SK-N-SH treated with all-trans-retinoic acid at 6 μM for 48 hours (cell line): ENCODE measurements at regions not wholly inside any gene's neighbourhood (a gene's known extent, or its start where the extent isn't known, plus 50 kb on each side); places are given as distances from the start of the nearest gene placed in this dataset.

Experiments
- ATAC-seq: fragments of 200-7000 bp; cut with Tn5 transposase; 3 replicates; pipeline ENCODE4 v1.9.1; 2020; ENCODE audit warnings: mild to moderate bottlenecking, moderate library complexity
- ARNTL ChIP-seq: fragments of 450-650 bp; formaldehyde crosslinking; IDR thresholded peaks from 2 replicates; pipeline ENCODE4 v1.5.0; 2020; ENCODE audit warnings: low read depth, mild to moderate bottlenecking, moderate library complexity, borderline replicate concordance
- BACH2 ChIP-seq: fragments of 250-450 bp; sonication (Bioruptor Pico); IDR thresholded peaks from 2 replicates; pipeline ENCODE4 v1.9.0; 2021; ENCODE audit warnings: mild to moderate bottlenecking, borderline replicate concordance
- CSDC2 ChIP-seq: fragments of 250-450 bp; sonication (Bioruptor Pico); IDR thresholded peaks from 2 replicates; pipeline ENCODE4 v1.5.0; 2020; ENCODE audit warnings: mild to moderate bottlenecking, moderate library complexity
- ESRRG ChIP-seq: fragments of 250-450 bp; sonication (Bioruptor Pico); IDR thresholded peaks from 2 replicates; pipeline ENCODE4 v1.6.1; 2021; ENCODE audit warnings: mild to moderate bottlenecking
- GLIS3 ChIP-seq: fragments of 250-450 bp; sonication (Bioruptor Pico); IDR thresholded peaks from 2 replicates; pipeline ENCODE4 v1.5.0; 2020; ENCODE audit warnings: mild to moderate bottlenecking, moderate library complexity
- ISL1 ChIP-seq: fragments of 250-450 bp; sonication (Bioruptor Pico); IDR thresholded peaks from 2 replicates; pipeline ENCODE4 v2.1.2; 2022; ENCODE audit warnings: mild to moderate bottlenecking, moderate library complexity
- OSR1 ChIP-seq: fragments of 250-450 bp; sonication (Bioruptor Pico); IDR thresholded peaks from 2 replicates; pipeline ENCODE4 v1.8.0; 2022; ENCODE audit warnings: moderate library complexity, mild to moderate bottlenecking, inconsistent platforms
- RARB ChIP-seq: fragments of 250-450 bp; sonication (Bioruptor Pico); IDR thresholded peaks from 2 replicates; pipeline ENCODE4 v1.8.0; 2021; ENCODE audit warnings: mild to moderate bottlenecking, moderate library complexity
- SNAI2 ChIP-seq: fragments of 250-450 bp; sonication (Bioruptor Pico); IDR thresholded peaks from 2 replicates; pipeline ENCODE4 v1.5.0; 2020; ENCODE audit warnings: mild to moderate bottlenecking, moderate library complexity
- TCF4 ChIP-seq: fragments of 250-450 bp; sonication (Bioruptor Pico); IDR thresholded peaks from 2 replicates; pipeline ENCODE4 v1.8.0; 2021; ENCODE audit warnings: mild to moderate bottlenecking, moderate library complexity, borderline replicate concordance
- ZFP3 ChIP-seq: fragments of 250-450 bp; sonication (Bioruptor Pico); IDR thresholded peaks from 2 replicates; pipeline ENCODE4 v1.5.0; 2020; ENCODE audit warnings: mild to moderate bottlenecking, moderate library complexity
- ZFP30 ChIP-seq: fragments of 450-650 bp; formaldehyde crosslinking; IDR thresholded peaks from 2 replicates; pipeline ENCODE4 v1.5.0; 2022; ENCODE audit warnings: mild to moderate bottlenecking, moderate library complexity
- ZNF565 ChIP-seq: fragments of 450-650 bp; formaldehyde crosslinking; conservative IDR thresholded peaks from 2 replicates; pipeline ENCODE4 v1.5.0; 2020; ENCODE audit warnings: low read depth, mild to moderate bottlenecking, moderate library complexity
- ZNF70 ChIP-seq: fragments of 450-650 bp; formaldehyde crosslinking; IDR thresholded peaks from 2 replicates; pipeline ENCODE4 v1.5.0; 2020; ENCODE audit warnings: mild to moderate bottlenecking, moderate library complexity
- TF ChIP-seq, protein P1 (sequence below): fragments of 250-450 bp; sonication (Bioruptor Pico); IDR thresholded peaks from 2 replicates; pipeline ENCODE4 v1.8.0; 2020; ENCODE audit warnings: mild to moderate bottlenecking, moderate library complexity, borderline replicate concordance
- TF ChIP-seq, protein P2 (sequence below): fragments of 250-450 bp; sonication (Bioruptor Pico); IDR thresholded peaks from 2 replicates; pipeline ENCODE4 v1.5.0; 2020; ENCODE audit warnings: mild to moderate bottlenecking, moderate library complexity
- TF ChIP-seq, protein P3 (sequence below): fragments of 250-450 bp; sonication (Bioruptor Pico); IDR thresholded peaks from 2 replicates; pipeline ENCODE4 v1.5.1; 2020; ENCODE audit warnings: low read depth, mild to moderate bottlenecking, moderate library complexity
- TF ChIP-seq, protein P4 (sequence below): fragments of 250-450 bp; sonication (Bioruptor Pico); IDR thresholded peaks from 2 replicates; pipeline ENCODE4 v1.5.1; 2021; ENCODE audit warnings: mild to moderate bottlenecking, moderate library complexity

DNA sequence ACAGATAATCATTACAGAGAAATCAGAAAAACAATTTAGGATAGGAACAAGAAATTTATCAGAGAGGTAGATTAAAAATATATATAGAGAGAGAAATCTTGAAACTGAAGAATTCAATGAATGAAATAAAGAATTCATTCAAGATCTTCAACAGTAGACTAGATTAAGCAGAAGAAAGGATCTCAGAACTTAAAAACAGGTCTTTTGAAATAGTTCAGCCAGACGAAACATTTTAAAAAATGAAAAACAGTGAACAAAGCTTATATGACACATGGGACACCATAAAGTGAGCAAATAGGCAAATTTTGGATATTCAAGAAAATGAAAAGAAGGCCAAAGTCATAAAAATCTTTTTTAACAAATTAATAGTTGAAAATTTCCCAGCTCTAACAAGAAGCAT, 138.8 kb downstream of the CASP12 start:
- ATAC-seq = no peak

DNA sequence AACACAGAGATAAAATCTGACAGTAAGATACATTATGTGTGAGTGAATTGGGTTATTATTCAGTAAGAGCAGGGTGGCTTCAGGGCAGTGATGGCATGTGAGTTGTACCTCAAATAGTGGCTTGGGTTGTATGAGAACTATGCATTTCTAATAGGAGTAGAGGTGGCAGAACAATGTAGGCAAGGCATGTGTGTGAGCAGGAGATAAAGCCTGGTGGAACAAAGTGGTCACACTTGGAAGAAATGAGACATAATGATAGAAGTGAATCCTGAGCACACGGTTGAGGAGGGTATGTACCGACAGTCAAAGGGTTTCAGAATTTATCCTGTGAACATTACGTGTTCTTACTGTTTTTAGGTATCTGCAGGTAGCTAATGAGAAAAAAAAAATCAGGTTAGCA, 159.3 kb downstream of the CASP12 start:
- no peak for TF ChIP-seq ZNF70 (CRISPR knock-in tag)
- TF ChIP-seq, protein P1, sequence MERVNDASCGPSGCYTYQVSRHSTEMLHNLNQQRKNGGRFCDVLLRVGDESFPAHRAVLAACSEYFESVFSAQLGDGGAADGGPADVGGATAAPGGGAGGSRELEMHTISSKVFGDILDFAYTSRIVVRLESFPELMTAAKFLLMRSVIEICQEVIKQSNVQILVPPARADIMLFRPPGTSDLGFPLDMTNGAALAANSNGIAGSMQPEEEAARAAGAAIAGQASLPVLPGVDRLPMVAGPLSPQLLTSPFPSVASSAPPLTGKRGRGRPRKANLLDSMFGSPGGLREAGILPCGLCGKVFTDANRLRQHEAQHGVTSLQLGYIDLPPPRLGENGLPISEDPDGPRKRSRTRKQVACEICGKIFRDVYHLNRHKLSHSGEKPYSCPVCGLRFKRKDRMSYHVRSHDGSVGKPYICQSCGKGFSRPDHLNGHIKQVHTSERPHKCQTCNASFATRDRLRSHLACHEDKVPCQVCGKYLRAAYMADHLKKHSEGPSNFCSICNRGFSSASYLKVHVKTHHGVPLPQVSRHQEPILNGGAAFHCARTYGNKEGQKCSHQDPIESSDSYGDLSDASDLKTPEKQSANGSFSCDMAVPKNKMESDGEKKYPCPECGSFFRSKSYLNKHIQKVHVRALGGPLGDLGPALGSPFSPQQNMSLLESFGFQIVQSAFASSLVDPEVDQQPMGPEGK (CRISPR knock-in tag) = no peak
- ATAC-seq = no peak

More for the DNA sequence above, 138.8 kb downstream of the CASP12 start:
- TF ChIP-seq ZNF70 (CRISPR knock-in tag) = no peak
- TF ChIP-seq CSDC2 = no peak
- 0 out of 2 replicates have a peak, but pooled peaks have one; percentile 58 for TF ChIP-seq ZFP30 (CRISPR knock-in tag)
- no peak for TF ChIP-seq SNAI2 (CRISPR knock-in tag)

DNA sequence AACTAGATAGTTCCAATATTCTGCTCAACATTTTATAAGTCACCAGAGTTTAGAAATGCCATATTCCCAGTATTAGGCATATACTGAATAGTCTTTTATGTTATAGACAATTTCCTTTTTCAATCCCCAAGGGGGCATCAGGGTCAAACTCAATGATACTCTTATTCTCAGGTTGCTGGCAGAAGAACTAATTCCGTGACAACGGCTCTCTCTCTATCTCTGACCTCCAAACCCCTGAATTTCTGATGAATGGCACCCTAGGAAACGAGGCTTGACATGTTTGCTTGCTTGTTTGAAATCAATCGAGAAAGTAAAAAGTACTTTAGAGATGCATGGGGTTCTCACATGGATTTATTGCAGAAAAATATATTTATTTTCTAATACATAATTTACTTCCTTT, 160.1 kb downstream of the CASP12 start:
- no peak for ATAC-seq
- TF ChIP-seq SNAI2 (CRISPR knock-in tag) (no peak), RARB (CRISPR knock-in tag) (no peak), CSDC2 (no peak), TCF4 (CRISPR knock-in tag) (no peak)

DNA sequence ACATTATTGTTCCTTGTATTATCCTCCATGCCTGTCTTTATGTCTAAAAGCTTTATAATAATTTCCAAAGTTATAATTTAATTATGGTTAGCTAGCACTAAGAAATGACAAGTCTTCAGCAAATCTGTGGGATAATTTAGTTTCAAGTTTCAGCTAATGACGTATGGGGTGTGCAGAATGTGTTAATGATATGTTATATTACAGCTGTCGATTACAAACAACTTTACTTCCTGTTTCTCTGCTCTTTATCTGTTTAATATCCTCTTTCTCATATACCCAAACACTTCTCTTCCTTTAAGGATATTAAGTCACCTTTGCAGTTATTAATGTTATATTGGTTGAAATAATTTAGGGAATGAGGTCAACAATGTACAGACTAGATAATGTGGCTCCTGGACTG, 161.8 kb downstream of the CASP12 start:
- no peak for ATAC-seq
- no peak for TF ChIP-seq ESRRG
- no peak for TF ChIP-seq ZFP30 (CRISPR knock-in tag)
- TF ChIP-seq, protein P1 (CRISPR knock-in tag) = no peak
- TF ChIP-seq, protein P2, sequence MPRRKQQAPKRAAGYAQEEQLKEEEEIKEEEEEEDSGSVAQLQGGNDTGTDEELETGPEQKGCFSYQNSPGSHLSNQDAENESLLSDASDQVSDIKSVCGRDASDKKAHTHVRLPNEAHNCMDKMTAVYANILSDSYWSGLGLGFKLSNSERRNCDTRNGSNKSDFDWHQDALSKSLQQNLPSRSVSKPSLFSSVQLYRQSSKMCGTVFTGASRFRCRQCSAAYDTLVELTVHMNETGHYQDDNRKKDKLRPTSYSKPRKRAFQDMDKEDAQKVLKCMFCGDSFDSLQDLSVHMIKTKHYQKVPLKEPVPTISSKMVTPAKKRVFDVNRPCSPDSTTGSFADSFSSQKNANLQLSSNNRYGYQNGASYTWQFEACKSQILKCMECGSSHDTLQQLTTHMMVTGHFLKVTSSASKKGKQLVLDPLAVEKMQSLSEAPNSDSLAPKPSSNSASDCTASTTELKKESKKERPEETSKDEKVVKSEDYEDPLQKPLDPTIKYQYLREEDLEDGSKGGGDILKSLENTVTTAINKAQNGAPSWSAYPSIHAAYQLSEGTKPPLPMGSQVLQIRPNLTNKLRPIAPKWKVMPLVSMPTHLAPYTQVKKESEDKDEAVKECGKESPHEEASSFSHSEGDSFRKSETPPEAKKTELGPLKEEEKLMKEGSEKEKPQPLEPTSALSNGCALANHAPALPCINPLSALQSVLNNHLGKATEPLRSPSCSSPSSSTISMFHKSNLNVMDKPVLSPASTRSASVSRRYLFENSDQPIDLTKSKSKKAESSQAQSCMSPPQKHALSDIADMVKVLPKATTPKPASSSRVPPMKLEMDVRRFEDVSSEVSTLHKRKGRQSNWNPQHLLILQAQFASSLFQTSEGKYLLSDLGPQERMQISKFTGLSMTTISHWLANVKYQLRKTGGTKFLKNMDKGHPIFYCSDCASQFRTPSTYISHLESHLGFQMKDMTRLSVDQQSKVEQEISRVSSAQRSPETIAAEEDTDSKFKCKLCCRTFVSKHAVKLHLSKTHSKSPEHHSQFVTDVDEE (CRISPR knock-in tag) = no peak
- TF ChIP-seq ZNF70 (CRISPR knock-in tag) = no peak
- no peak for TF ChIP-seq BACH2 (CRISPR knock-in tag)
- no peak for TF ChIP-seq TCF4 (CRISPR knock-in tag)
- TF ChIP-seq, protein P3, sequence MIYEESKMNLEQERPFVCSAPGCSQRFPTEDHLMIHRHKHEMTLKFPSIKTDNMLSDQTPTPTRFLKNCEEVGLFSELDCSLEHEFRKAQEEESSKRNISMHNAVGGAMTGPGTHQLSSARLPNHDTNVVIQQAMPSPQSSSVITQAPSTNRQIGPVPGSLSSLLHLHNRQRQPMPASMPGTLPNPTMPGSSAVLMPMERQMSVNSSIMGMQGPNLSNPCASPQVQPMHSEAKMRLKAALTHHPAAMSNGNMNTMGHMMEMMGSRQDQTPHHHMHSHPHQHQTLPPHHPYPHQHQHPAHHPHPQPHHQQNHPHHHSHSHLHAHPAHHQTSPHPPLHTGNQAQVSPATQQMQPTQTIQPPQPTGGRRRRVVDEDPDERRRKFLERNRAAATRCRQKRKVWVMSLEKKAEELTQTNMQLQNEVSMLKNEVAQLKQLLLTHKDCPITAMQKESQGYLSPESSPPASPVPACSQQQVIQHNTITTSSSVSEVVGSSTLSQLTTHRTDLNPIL (CRISPR knock-in tag) = no peak
- TF ChIP-seq ISL1 = no peak
- no peak for TF ChIP-seq ZNF565 (CRISPR knock-in tag)

DNA sequence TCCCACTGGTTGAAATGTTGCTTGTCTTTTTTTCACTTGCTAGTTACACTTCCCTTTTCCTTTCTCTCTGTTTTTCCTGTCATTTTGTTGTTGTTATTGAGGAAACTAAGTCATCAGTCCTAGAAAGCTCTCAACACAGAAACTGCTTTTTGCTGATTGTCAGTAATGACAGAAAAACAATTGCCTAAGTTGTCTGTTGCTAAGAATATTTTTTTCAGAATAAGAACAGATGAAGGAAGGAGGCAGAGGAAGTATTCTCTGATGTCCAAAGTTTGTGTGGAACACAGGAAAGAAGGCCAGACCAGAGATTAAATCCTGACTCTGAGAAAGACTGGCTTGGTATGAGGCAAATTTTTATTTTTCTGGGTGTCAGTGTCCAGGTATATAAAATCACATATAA, 163.3 kb downstream of the CASP12 start:
- ATAC-seq = no peak
- no peak for TF ChIP-seq ZFP3 (CRISPR knock-in tag)
- no peak for TF ChIP-seq TCF4 (CRISPR knock-in tag)
- TF ChIP-seq GLIS3 (CRISPR knock-in tag) = no peak
- TF ChIP-seq ZNF70 (CRISPR knock-in tag) = no peak
- no peak for TF ChIP-seq OSR1 (CRISPR knock-in tag)
- TF ChIP-seq, protein P1 (CRISPR knock-in tag) = no peak
- no peak for TF ChIP-seq ARNTL (CRISPR knock-in tag)
- no peak for TF ChIP-seq ISL1
- TF ChIP-seq SNAI2 (CRISPR knock-in tag) = no peak
- TF ChIP-seq, protein P4, sequence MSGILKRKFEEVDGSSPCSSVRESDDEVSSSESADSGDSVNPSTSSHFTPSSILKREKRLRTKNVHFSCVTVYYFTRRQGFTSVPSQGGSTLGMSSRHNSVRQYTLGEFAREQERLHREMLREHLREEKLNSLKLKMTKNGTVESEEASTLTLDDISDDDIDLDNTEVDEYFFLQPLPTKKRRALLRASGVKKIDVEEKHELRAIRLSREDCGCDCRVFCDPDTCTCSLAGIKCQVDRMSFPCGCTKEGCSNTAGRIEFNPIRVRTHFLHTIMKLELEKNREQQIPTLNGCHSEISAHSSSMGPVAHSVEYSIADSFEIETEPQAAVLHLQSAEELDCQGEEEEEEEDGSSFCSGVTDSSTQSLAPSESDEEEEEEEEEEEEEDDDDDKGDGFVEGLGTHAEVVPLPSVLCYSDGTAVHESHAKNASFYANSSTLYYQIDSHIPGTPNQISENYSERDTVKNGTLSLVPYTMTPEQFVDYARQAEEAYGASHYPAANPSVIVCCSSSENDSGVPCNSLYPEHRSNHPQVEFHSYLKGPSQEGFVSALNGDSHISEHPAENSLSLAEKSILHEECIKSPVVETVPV (CRISPR knock-in tag) = no peak
- TF ChIP-seq ZNF565 (CRISPR knock-in tag) = no peak
